Adipocyte (in vitro differentiated cells): ENCODE measurements at regions not wholly inside any gene's neighbourhood (a gene's known extent, or its start where the extent isn't known, plus 50 kb on each side); places are given as distances from the start of the nearest gene placed in this dataset.
"Not testable (repeated sequence)": the region's sequence is repeated elsewhere in the genome, so short reads cannot be mapped to it uniquely, and the experiment has no call there.

Experiments used
- DNase-seq: peaks from one replicate; pipeline ENCODE4 v3.0.0-alpha.2; 2015; ENCODE audit warnings: low read depth
- H3K27me3 ChIP-seq: replicated peaks from 2 replicates; pipeline ENCODE4 v1.7.0; 2013; ENCODE audit warnings: mild to moderate bottlenecking, low read length, moderate library complexity; ENCODE audit not compliant: control insufficient read depth, insufficient read depth
- H3K36me3 ChIP-seq: 2 replicates; pipeline ENCODE4 v1.7.0; 2013; ENCODE audit warnings: low read length, mild to moderate bottlenecking, moderate library complexity; ENCODE audit not compliant: control insufficient read depth, insufficient read depth, severe bottlenecking
- H3K4me1 ChIP-seq: 2 replicates; pipeline ENCODE4 v1.7.0; 2013; ENCODE audit warnings: mild to moderate bottlenecking, low read length, moderate library complexity; ENCODE audit not compliant: control insufficient read depth, insufficient read depth
- H3K4me3 ChIP-seq: 2 replicates; pipeline ENCODE4 v1.7.0; 2013; ENCODE audit warnings: mild to moderate bottlenecking, low read length, moderate library complexity
- H3K9ac ChIP-seq: 2 replicates; pipeline ENCODE4 v1.7.0; 2013; ENCODE audit warnings: mild to moderate bottlenecking, low read length, moderate library complexity
- H3K9me3 ChIP-seq: 2 replicates; pipeline ENCODE4 v1.7.0; 2013; ENCODE audit warnings: mild to moderate bottlenecking, low read length, moderate library complexity; ENCODE audit not compliant: control insufficient read depth

DNA sequence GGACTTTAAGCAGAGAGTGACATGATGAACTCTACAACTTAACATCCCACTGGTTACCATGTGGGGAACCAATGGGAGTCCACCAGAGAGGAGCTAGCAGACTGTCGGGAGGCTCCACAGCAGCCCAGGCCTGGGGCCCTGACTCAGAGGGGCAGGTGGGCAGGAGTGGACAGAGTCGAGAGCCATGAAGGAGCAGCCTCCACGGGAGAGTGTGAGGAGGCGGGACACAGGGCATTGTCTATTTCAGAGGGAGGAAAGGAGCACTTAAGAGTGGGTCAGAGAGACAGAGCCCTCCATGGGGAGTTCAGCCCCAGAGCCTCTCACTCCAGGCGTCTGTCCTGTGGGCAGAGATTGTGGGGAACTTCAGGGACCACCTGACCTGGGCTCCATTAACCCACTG, 118.7 kb downstream of the CYP26B1 start:
- Histone ChIP-seq H3K27me3 (peaks cover 3% of the 10 kb centered on the region), H3K36me3 (no peaks in the 10 kb centered on the region), H3K9ac (no peak overlapping the region), H3K9me3 (no peaks in the 10 kb centered on the region), H3K4me1 (peaks cover 14% of the 10 kb centered on the region), H3K4me3 (no peak overlapping the region)
- DNase-seq: no peak

DNA sequence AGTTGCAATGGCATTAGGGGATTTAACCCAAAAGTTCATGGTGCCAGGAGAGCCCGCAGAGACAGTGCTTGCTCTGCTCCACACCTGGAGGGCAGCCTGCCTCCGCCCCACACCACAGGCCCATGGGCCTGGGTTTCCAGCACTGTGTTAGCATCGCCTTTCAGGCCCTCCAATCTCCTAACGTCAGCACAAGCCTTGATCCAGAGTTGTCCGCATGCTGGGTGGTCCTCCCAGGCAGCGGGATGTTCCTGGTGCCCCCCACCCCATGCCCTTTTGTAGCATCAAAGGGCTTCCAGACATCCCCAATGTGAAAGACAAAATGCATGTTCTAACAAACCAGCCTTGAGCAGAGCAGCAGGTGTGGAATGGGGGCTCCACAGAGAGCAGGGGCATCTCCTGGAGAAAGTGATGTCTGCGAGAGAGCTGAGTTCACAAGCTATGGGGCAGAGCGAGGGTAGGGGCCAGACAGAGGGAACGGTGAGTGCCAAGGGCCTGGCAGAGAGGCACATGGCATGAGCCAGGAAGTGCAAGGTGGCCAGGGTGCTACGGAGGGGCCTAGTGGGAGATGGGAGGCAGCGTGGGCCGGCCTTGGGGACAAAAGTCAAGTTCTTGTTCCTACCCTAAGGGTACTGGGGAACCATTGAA, 119.2 kb downstream of the CYP26B1 start:
- no peak overlapping the region for H3K4me3 ChIP-seq
- peaks cover 8% of the 10 kb centered on the region for H3K4me1 ChIP-seq
- H3K36me3 ChIP-seq: no peaks in the 10 kb centered on the region
- no peak for DNase-seq
- no peaks in the 10 kb centered on the region for H3K9me3 ChIP-seq
- no peak overlapping the region for H3K9ac ChIP-seq
- H3K27me3 ChIP-seq: peaks cover 3% of the 10 kb centered on the region

DNA sequence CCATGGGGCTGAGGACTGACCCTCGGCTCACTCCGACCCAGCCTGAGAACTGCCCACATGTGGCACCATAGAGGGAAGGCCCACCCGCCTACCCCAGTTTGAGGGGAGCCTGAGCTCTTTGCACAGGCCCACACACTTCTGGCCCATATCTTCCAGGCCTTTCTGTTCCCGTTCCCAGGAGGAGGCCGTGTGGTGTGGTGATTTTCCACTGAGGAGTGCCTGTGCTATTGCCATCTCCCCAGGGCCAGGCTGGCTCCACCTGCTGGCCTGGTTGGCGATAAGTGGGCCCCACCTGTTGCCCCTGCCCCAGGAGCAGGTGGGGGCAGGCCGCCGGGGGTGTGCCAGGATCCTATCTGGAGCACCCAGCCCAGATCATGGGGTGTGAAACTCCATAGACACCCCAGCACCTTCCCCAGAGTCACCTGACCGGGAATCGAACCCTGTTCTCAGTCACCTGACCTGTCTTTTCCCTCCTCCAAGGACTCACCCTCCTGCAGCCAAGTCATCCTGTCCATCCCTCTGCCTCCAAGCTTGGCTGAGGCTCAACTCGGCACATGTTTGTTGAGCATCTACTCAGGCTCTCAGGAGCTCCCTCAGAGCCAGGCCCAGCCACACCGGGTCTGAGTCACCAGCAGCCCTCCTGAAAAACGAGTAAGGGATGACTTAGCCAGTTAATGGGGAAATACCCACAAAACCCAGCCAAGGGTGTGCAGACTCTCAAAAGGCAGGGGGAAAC, 120.1 kb downstream of the CYP26B1 start:
- Histone ChIP-seq H3K9me3 (no peaks in the 10 kb centered on the region), H3K4me1 (peaks cover 10% of the 10 kb centered on the region), H3K9ac (no peak overlapping the region), H3K36me3 (no peaks in the 10 kb centered on the region), H3K27me3 (peaks cover 3% of the 10 kb centered on the region), H3K4me3 (no peak overlapping the region)
- DNase-seq: no peak

DNA sequence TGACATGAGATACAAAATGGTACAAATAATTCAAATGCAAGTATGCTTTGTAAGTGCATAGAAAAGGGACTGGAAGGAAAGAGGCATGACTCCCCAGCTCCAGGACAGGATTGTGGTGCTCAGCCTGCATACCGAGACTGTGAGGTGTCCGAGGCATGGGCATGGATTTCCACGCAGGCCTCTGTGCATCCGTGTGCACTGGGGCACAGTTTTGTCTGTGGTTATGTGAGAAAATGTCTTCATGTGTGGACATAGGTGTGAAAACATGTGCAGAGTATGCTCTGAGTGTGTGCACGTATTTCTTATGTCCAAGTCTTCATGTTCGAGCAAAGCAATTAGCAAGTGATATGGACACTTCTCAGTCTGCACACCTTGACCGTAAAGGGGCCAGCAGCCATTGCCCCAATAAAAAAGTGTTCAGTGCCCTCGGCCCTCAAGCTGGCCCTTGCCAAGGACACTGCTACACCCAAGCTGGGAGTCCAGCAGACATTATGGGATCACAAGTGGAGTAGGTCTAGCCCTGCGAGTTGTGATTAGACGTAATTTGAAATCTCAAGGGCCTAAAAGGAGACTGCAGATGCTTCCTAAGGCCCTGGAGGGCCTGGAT, 120.7 kb downstream of the CYP26B1 start:
- H3K4me3 ChIP-seq: no peak overlapping the region
- H3K36me3 ChIP-seq: no peaks in the 10 kb centered on the region
- no peak overlapping the region for H3K9ac ChIP-seq
- peaks cover 3% of the 10 kb centered on the region for H3K27me3 ChIP-seq
- H3K9me3 ChIP-seq: no peaks in the 10 kb centered on the region
- peaks cover 13% of the 10 kb centered on the region for H3K4me1 ChIP-seq
- no peak for DNase-seq

DNA sequence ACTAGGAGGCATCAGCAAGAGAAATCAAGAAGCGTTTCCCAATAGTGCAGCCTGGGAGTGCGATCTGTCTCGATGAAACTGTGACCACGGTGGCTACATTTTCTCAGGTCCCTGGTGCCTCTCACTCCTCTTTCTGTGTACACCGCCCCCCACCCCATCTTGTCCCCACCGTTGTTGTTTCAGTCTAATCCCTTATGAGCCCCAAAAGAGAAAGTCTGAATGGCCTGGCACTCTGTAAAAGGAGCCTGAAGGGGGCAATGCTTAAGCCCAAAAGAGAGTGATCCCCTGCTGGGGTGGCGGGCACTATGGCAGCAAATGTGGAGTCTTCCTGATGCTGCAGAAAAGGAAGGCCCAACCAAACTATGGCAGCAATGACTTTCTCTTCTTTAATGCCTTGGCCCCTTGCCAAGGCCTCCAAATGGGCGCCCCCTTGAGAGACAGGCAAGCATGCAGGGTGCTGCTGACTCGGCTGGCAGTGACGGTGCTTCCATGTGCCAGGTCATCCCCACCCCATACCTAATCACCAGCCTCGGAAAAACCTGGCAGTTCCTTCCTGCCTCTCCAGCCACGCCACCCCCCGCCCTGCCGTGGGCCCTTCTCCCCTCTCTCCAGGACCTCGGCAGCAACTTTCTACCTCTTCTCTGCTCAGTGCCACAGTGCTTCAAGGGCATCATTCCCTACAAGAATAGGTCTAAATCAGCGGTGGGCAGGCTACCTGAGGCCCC, 123.0 kb downstream of the CYP26B1 start:
- no peak overlapping the region for H3K4me3 ChIP-seq

DNA sequence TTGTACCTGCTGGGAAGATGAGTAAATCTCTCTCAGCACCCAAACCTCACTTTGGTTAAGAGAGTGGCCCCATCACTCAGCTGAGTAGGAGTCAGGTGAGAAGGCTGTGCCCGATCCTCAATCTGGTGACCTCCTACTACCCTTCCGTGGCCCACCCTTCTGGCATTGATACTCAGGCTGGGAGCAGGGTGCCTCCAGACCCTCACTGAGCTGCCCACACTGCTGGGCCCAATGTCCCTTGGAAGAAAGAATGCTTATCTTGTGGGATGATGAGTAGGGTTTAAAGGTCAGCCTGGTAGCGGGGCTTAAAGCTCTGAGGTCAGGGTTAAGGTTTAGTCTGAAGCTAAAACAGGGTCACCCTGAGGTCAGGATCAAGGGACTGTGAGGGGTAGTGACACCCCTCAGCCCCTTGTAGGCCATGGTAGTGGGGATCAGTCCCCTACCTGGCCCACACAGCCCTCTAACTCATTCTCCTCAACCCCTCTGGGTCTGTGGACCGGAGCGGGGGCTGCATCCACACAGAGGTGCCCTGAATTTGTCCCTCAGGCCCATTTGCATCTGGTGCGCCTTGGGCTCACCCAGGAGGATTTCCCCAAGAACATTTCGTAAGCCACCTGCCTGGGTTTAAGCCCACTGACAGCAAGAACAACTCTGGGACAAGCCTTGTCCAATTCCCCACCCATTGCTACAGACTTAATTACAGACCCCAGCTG, 123.8 kb downstream of the CYP26B1 start:
- Histone ChIP-seq H3K9ac (no peak overlapping the region), H3K4me1 (peaks cover 13% of the 10 kb centered on the region), H3K9me3 (no peaks in the 10 kb centered on the region), H3K4me3 (no peak overlapping the region), H3K36me3 (no peaks in the 10 kb centered on the region), H3K27me3 (no peaks in the 10 kb centered on the region)
- DNase-seq: no peak

More for the DNA sequence above, 123.0 kb downstream of the CYP26B1 start:
- Histone ChIP-seq H3K27me3 (no peaks in the 10 kb centered on the region), H3K36me3 (no peaks in the 10 kb centered on the region), H3K4me1 (peaks cover 13% of the 10 kb centered on the region), H3K9ac (no peak overlapping the region), H3K9me3 (no peaks in the 10 kb centered on the region)
- DNase-seq: no peak

DNA sequence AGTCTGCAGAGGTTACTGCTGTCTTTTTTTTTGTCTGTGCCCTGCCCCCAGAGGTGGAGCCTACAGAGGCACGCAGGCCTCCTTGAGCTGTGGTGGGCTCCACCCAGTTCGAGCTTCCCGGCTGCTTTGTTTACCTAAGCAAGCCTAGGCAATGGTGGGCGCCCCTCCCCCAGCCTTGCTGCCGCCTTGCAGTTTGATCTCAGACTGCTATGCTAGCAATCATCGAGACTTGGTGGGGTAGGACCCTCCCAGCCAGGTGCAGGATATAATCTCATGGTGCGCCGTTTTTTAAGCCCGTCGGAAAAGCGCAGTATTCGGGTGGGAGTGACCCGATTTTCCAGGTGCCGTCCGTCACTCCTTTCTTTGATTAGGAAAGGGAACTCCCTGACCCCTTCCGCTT, 126.3 kb downstream of the CYP26B1 start:
- not testable (repeated sequence) for H3K4me3 ChIP-seq, H3K9ac ChIP-seq, H3K9me3 ChIP-seq, H3K27me3 ChIP-seq, H3K4me1 ChIP-seq, DNase-seq, H3K36me3 ChIP-seq

DNA sequence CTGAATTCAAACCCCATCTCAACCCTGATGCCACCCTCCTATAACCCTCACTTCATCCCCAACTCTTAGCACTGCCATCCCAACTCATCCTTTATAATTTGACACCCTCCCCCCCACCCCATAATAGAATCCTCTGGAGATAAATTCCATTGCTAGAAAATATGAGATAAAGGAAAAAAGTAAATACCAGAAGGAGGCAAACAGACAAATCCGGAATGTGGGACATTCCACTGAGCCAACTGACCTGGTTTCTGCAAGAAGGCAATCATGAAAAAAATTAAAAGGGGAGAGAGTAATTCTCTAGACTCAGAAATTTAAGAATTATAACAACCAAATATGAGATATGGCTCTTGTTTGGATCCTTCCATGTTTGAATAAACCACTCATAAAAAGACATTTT, 132.4 kb downstream of the CYP26B1 start:
- Histone ChIP-seq H3K4me3 (no peak overlapping the region), H3K9ac (no peak overlapping the region), H3K9me3 (no peaks in the 10 kb centered on the region), H3K27me3 (peaks cover 8% of the 10 kb centered on the region), H3K4me1 (peaks cover 11% of the 10 kb centered on the region), H3K36me3 (no peaks in the 10 kb centered on the region)
- peak; percentile 32 for DNase-seq

DNA sequence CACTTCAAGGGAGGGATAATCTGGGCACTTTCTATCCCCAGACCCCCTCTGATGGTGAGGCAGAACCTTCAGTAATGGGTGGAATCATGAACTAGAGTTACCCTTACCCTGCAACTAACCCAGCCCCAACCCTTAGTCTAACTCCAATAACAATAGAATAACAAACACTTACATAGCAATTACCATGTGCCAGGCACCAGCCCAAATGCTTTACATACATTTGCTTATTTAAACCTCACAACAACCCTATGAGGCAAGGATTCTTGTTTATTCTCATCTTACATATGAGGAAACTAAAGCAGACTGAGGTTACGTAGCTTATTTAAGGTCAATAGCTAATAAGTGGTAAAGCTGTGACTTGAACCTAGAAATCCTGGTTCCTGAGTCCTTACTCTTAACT, 132.8 kb downstream of the CYP26B1 start:
- Histone ChIP-seq H3K27me3 (peaks cover 8% of the 10 kb centered on the region), H3K36me3 (no peaks in the 10 kb centered on the region), H3K4me3 (no peak overlapping the region), H3K4me1 (peaks cover 14% of the 10 kb centered on the region), H3K9me3 (no peaks in the 10 kb centered on the region), H3K9ac (no peak overlapping the region)
- DNase-seq: peak; percentile 43

DNA sequence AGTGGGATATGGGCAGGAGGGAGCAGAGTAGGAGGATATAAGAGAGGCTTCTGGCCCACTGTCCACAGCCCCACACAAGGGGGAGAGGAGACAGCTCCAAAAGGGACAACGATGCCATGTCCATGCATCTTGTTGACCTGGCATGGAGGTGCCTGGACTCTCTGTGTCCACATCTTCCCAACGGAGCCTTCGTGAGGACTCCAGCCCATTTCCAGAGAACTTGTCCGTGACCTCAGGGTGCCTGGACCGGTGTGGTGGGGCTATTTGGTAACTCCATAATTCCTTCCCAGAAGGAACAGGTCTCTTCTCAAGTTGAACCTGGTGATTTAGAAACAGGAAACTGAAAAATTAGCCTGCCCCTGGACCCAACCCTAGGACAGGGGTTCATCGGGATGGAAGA, 133.9 kb downstream of the CYP26B1 start:
- no peaks in the 10 kb centered on the region for H3K36me3 ChIP-seq
- no peaks in the 10 kb centered on the region for H3K9me3 ChIP-seq
- H3K9ac ChIP-seq: no peak overlapping the region
- no peak overlapping the region for H3K4me3 ChIP-seq
- peaks cover 8% of the 10 kb centered on the region for H3K27me3 ChIP-seq
- peaks cover 20% of the 10 kb centered on the region for H3K4me1 ChIP-seq
- DNase-seq: no peak
